ENCODE measurements at regions not wholly inside any gene's neighbourhood (a gene's known extent, or its start where the extent isn't known, plus 50 kb on each side); places are given as distances from the start of the nearest gene placed in this dataset.

DNA sequence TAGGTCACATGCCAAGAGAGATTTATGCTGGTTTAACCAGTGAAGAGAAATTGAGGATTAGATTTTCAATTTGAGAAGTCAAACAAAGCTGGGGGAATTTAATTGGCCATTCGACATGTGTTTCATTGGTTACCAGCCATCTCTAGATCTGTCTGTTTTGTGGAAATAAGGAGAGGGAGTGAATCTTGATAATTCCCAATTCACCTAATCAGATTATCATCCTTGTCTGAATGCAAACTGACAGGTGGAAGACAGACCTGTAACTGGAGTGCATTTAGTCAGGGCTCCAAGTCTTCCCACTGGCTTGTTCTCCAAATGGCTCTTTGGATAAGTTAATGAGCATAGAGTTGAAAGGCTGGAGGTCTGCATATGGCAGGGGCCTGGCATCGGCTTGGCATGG lies 1049.3 kb downstream of the NTRK3 start:
- H3K27ac ChIP-seq (ENCODE audit: insufficient read depth, low read length): no peak overlapping the region
- H3K4me2 ChIP-seq (ENCODE audit: extremely low read depth, insufficient read depth, low read length): no peak overlapping the region
- H3K9ac ChIP-seq (ENCODE audit: insufficient read depth, low read length): no peak overlapping the region
- no peak overlapping the region for H2AFZ ChIP-seq (ENCODE audit: low read length)
- H3K4me3 ChIP-seq (replicated peaks in 1 of 4; ENCODE audit: control extremely low read depth in 1 of 4, insufficient read depth in 1 of 4, low read depth in 3 of 4, low read length in 4 of 4): no peak overlapping the region
- TF ChIP-seq, protein P1, sequence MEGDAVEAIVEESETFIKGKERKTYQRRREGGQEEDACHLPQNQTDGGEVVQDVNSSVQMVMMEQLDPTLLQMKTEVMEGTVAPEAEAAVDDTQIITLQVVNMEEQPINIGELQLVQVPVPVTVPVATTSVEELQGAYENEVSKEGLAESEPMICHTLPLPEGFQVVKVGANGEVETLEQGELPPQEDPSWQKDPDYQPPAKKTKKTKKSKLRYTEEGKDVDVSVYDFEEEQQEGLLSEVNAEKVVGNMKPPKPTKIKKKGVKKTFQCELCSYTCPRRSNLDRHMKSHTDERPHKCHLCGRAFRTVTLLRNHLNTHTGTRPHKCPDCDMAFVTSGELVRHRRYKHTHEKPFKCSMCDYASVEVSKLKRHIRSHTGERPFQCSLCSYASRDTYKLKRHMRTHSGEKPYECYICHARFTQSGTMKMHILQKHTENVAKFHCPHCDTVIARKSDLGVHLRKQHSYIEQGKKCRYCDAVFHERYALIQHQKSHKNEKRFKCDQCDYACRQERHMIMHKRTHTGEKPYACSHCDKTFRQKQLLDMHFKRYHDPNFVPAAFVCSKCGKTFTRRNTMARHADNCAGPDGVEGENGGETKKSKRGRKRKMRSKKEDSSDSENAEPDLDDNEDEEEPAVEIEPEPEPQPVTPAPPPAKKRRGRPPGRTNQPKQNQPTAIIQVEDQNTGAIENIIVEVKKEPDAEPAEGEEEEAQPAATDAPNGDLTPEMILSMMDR (conservative IDR thresholded peaks at IDR 0.05 in 1 of 2, IDR thresholded peaks at IDR 0.05 in 1 of 2; ENCODE audit: low read depth in 1 of 2, low read length in 2 of 2): no peak
- no peak for TF ChIP-seq EZH2 (IDR thresholded peaks at IDR 0.05; ENCODE audit: low read length, missing control alignments)
- no peaks in the 10 kb centered on the region for H3K27me3 ChIP-seq (ENCODE audit: control insufficient read depth, insufficient read depth, low read length)
- no peak for DNase-seq (ENCODE audit: low read depth in 2 of 2)
- H3K4me1 ChIP-seq (ENCODE audit: control insufficient read depth, extremely low read depth, insufficient read depth, low read length): no peaks in the 10 kb centered on the region
- no peaks in the 10 kb centered on the region for H3K79me2 ChIP-seq (ENCODE audit: control insufficient read depth, insufficient read depth, low read length)
- H3K36me3 ChIP-seq (ENCODE audit: control insufficient read depth, insufficient read depth, low read length): no peaks in the 10 kb centered on the region
- no peaks in the 10 kb centered on the region for H3K9me3 ChIP-seq (ENCODE audit: control insufficient read depth, insufficient read depth, low read depth, low read length)
- no peaks in the 10 kb centered on the region for H4K20me1 ChIP-seq (ENCODE audit: control insufficient read depth, extremely low read depth, insufficient read depth, low read length)

DNA sequence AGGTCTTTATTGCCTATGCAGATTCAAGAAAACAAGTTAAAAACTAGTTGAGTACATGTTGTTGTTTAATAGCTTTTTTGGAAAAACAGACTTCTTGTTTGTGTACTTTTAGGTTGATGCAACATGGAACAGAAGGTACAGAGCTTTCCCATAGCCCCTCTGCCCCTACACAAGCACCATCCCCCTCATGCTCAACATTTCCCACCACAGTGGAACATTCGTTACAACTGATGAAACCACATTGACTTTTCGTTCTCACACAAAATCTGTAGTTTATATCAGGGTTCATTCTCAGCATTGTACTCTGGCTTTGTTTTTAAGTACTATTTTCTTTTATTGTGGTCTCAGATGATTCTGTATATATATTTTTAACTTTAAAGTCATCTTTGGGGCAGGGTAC lies 1054.6 kb downstream of the NTRK3 start:
- H4K20me1 ChIP-seq (ENCODE audit: control insufficient read depth, extremely low read depth, insufficient read depth, low read length): no peaks in the 10 kb centered on the region
- H3K4me2 ChIP-seq (ENCODE audit: extremely low read depth, insufficient read depth, low read length): no peak overlapping the region
- H3K4me3 ChIP-seq (replicated peaks in 1 of 4; ENCODE audit: control extremely low read depth in 1 of 4, insufficient read depth in 1 of 4, low read depth in 3 of 4, low read length in 4 of 4): no peak overlapping the region
- H3K79me2 ChIP-seq (ENCODE audit: control insufficient read depth, insufficient read depth, low read length): no peaks in the 10 kb centered on the region
- no peak overlapping the region for H3K9ac ChIP-seq (ENCODE audit: insufficient read depth, low read length)
- TF ChIP-seq, protein P1 (conservative IDR thresholded peaks at IDR 0.05 in 1 of 2, IDR thresholded peaks at IDR 0.05 in 1 of 2; ENCODE audit: low read depth in 1 of 2, low read length in 2 of 2): no peak
- no peak for TF ChIP-seq EZH2 (IDR thresholded peaks at IDR 0.05; ENCODE audit: low read length, missing control alignments)
- H3K36me3 ChIP-seq (ENCODE audit: control insufficient read depth, insufficient read depth, low read length): no peaks in the 10 kb centered on the region
- no peaks in the 10 kb centered on the region for H3K4me1 ChIP-seq (ENCODE audit: control insufficient read depth, extremely low read depth, insufficient read depth, low read length)
- no peak overlapping the region for H2AFZ ChIP-seq (ENCODE audit: low read length)
- H3K9me3 ChIP-seq (ENCODE audit: control insufficient read depth, insufficient read depth, low read depth, low read length): no peaks in the 10 kb centered on the region
- no peaks in the 10 kb centered on the region for H3K27me3 ChIP-seq (ENCODE audit: control insufficient read depth, insufficient read depth, low read length)
- no peak overlapping the region for H3K27ac ChIP-seq (ENCODE audit: insufficient read depth, low read length)
- DNase-seq (ENCODE audit: low read depth in 2 of 2): no peak

DNA sequence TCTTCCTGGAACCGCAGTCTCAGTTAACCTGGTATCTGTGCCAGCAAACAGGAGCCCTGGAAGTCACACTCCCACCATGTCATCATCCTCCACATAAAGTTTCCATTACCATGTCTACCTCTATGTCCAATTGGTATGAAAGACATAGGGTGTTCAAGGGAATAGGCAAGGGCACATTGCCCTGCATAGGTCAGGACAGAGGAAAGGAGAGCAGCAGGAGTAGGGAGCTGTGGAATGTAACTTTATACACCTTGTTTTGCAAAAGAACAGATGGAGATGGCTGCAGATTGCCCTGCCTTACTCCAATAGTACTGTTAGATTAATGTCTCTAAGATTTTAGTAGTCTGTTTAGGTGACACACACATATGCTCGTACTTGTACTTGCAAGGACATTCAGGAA lies 1056.4 kb downstream of the NTRK3 start:
- DNase-seq (ENCODE audit: low read depth in 2 of 2): no peak
- no peaks in the 10 kb centered on the region for H3K27me3 ChIP-seq (ENCODE audit: control insufficient read depth, insufficient read depth, low read length)

More for the DNA sequence above, 1056.4 kb downstream of the NTRK3 start:
- no peak overlapping the region for H3K9ac ChIP-seq (ENCODE audit: insufficient read depth, low read length)
- H3K79me2 ChIP-seq (ENCODE audit: control insufficient read depth, insufficient read depth, low read length): no peaks in the 10 kb centered on the region
- no peaks in the 10 kb centered on the region for H3K9me3 ChIP-seq (ENCODE audit: control insufficient read depth, insufficient read depth, low read depth, low read length)
- no peak overlapping the region for H3K27ac ChIP-seq (ENCODE audit: insufficient read depth, low read length)
- H3K4me2 ChIP-seq (ENCODE audit: extremely low read depth, insufficient read depth, low read length): no peak overlapping the region
- no peaks in the 10 kb centered on the region for H4K20me1 ChIP-seq (ENCODE audit: control insufficient read depth, extremely low read depth, insufficient read depth, low read length)
- no peak overlapping the region for H2AFZ ChIP-seq (ENCODE audit: low read length)
- no peaks in the 10 kb centered on the region for H3K4me1 ChIP-seq (ENCODE audit: control insufficient read depth, extremely low read depth, insufficient read depth, low read length)
- TF ChIP-seq EZH2 (IDR thresholded peaks at IDR 0.05; ENCODE audit: low read length, missing control alignments): no peak
- TF ChIP-seq, protein P1 (conservative IDR thresholded peaks at IDR 0.05 in 1 of 2, IDR thresholded peaks at IDR 0.05 in 1 of 2; ENCODE audit: low read depth in 1 of 2, low read length in 2 of 2): no peak
- H3K36me3 ChIP-seq (ENCODE audit: control insufficient read depth, insufficient read depth, low read length): no peaks in the 10 kb centered on the region
- H3K4me3 ChIP-seq (replicated peaks in 1 of 4; ENCODE audit: control extremely low read depth in 1 of 4, insufficient read depth in 1 of 4, low read depth in 3 of 4, low read length in 4 of 4): no peak overlapping the region
